K562 (cell line): ENCODE measurements at regions not wholly inside any gene's neighbourhood (a gene's known extent, or its start where the extent isn't known, plus 50 kb on each side); places are given as distances from the start of the nearest gene placed in this dataset.

ENCODE experiments used
- ATAC-seq: fragments of 200-7000 bp; cut with Tn5 transposase; 3 replicates; pipeline ENCODE4 v1.9.1; 2020; ENCODE audit warnings: moderate library complexity
- BruUV-seq: library from RNA; stranded (reverse); fragments of 400-500 nt; replicated peaks from 2 replicates; lab custom pipeline; 2021; lab: Mats Ljungman, UMichigan
- CTCF ChIA-PET: fragments of 300-600 bp; formaldehyde crosslinking; extraction: SDS; loops from one replicate; lab custom pipeline; 2021; ENCODE audit warnings: low intra/inter-chr PET ratio; lab: Yijun Ruan, JAX
- POLR2A ChIA-PET: fragments of 300-600, 350-650 bp; sonication (Branson Sonifier 250); formaldehyde crosslinking; extraction: SDS; loops from one replicate; lab custom pipeline; 2021; ENCODE audit warnings: antibody characterized with exemption, inconsistent platforms; lab: Yijun Ruan, JAX
- DNase-seq, 4 experiments: peaks; one replicate each; pipeline versions ENCODE4 v3.0.0 to v3.0.0-alpha.2; 2011 to 2018; ENCODE audit warnings: low spot score in 3 of 4, mixed read lengths in 3 of 4; ENCODE audit errors: extremely low read depth in 1 of 4
- FAIRE-seq: peaks from 2 replicates; lab custom pipeline; 2011; peaks lifted over from hg19 to GRCh38; lab: Jason Lieb, UNC
- H2AFZ ChIP-seq: 2 replicates; pipeline ENCODE4 v1.6.0; 2011; ENCODE audit warnings: low read depth, low read length, control low read depth, inconsistent platforms
- H3K27ac ChIP-seq: fragments of 200-600 bp; 3 replicates; pipeline ENCODE4 v1.8.0; 2011; ENCODE audit warnings: low read depth, mild to moderate bottlenecking, control low read depth, inconsistent platforms, low read length, moderate library complexity, mixed read lengths; ENCODE audit errors: extremely low read depth
- H3K27me3 ChIP-seq, 2 experiments: fragments of 300-600 bp in 1 of 2; 2 replicates in 1 of 2; 3 replicates in 1 of 2; pipeline versions ENCODE4 v1.6.0 to v1.8.0; 2011; ENCODE audit warnings: inconsistent platforms in 2 of 2, low read length in 2 of 2, mild to moderate bottlenecking in 1 of 2, mixed read lengths in 1 of 2, moderate library complexity in 1 of 2; ENCODE audit not compliant: control insufficient read depth in 2 of 2, insufficient read depth in 2 of 2
- H3K36me3 ChIP-seq: fragments of 300-600 bp; 3 replicates; pipeline ENCODE4 v1.8.0; 2011; ENCODE audit warnings: mild to moderate bottlenecking, low read length, inconsistent platforms; ENCODE audit not compliant: control insufficient read depth, insufficient read depth
- H3K4me1 ChIP-seq, 2 experiments: fragments of 200-600 bp in 1 of 2; replicated peaks in 1 of 2; 2 replicates in 1 of 2; 3 replicates in 1 of 2; pipeline versions ENCODE4 v1.5.1 to v1.8.0; 2011; ENCODE audit warnings: inconsistent platforms in 2 of 2, low read length in 2 of 2, mild to moderate bottlenecking in 1 of 2, mixed read lengths in 1 of 2, moderate library complexity in 1 of 2; ENCODE audit not compliant: control insufficient read depth in 2 of 2, insufficient read depth in 2 of 2
- H3K4me2 ChIP-seq: 2 replicates; pipeline ENCODE4 v1.6.1; 2011; ENCODE audit warnings: low read length, control low read depth, inconsistent platforms, mixed read lengths; ENCODE audit not compliant: insufficient read depth
- H3K4me3 ChIP-seq: fragments of 200-600 bp; sonication (generic), shearing (Covaris generic); 2 replicates; pipeline ENCODE4 v1.5.1; 2016; ENCODE audit warnings: control low read depth, inconsistent platforms
- H3K79me2 ChIP-seq: fragments of 200-600 bp; 3 replicates; pipeline ENCODE4 v1.8.0; 2011; ENCODE audit warnings: low read length, inconsistent platforms; ENCODE audit not compliant: control insufficient read depth, insufficient read depth
- H3K9ac ChIP-seq, 2 experiments: 2 replicates each; pipeline versions ENCODE4 v1.6.0 to v1.6.1; 2011; ENCODE audit warnings: low read depth in 2 of 2, low read length in 2 of 2, control low read depth in 1 of 2, inconsistent platforms in 1 of 2, mild to moderate bottlenecking in 1 of 2, mixed read lengths in 1 of 2; ENCODE audit not compliant: insufficient read depth in 1 of 2
- H3K9me1 ChIP-seq: one replicate; pipeline ENCODE4 v1.6.0; 2011; ENCODE audit warnings: inconsistent platforms, mild to moderate bottlenecking, low read length, moderate library complexity; ENCODE audit not compliant: control insufficient read depth, insufficient read depth
- H3K9me3 ChIP-seq: replicated peaks from 2 replicates; pipeline ENCODE4 v1.5.1; 2011; ENCODE audit warnings: low read depth, low read length, inconsistent platforms; ENCODE audit not compliant: control insufficient read depth, insufficient read depth
- H4K20me1 ChIP-seq: replicated peaks from 2 replicates; pipeline ENCODE4 v1.6.1; 2011; ENCODE audit warnings: low read length, inconsistent platforms, mixed read lengths; ENCODE audit not compliant: control insufficient read depth, insufficient read depth
- CBX3 ChIP-seq, 2 experiments: IDR thresholded peaks; 1 replicate in 1 of 2; 2 replicates in 1 of 2; pipeline ENCODE4 v1.6.1; 2012; ENCODE audit warnings: inconsistent platforms in 2 of 2, low read length in 2 of 2, borderline replicate concordance in 1 of 2, control low read depth in 1 of 2
- DLX4 ChIP-seq: fragments of 250-450 bp; sonication (Bioruptor Pico); IDR thresholded peaks from 2 replicates; pipeline ENCODE4 v1.6.1; 2021; ENCODE audit warnings: mild to moderate bottlenecking
- ERF ChIP-seq: fragments of 450-650 bp; formaldehyde crosslinking; IDR thresholded peaks from 2 replicates; pipeline ENCODE4 v1.4.0; 2020; ENCODE audit warnings: mild to moderate bottlenecking, mixed read lengths
- ID3 ChIP-seq, 2 experiments: fragments of 250-450 bp in 1 of 2; fragments of 450-650 bp in 1 of 2; sonication (Bioruptor Pico) in 1 of 2; IDR thresholded peaks; 2 replicates each; pipeline versions ENCODE4 v1.6.1 to v1.8.0; 2016 to 2021; ENCODE audit warnings: mild to moderate bottlenecking in 2 of 2, moderate library complexity in 2 of 2, missing compliant biosample characterization in 1 of 2, missing genetic modification characterization in 1 of 2
- KDM2B ChIP-seq: fragments of 250-450 bp; sonication (Bioruptor Pico); IDR thresholded peaks from 2 replicates; pipeline ENCODE4 v1.8.0; 2021; ENCODE audit warnings: mild to moderate bottlenecking, moderate library complexity
- STAT5A ChIP-seq: IDR thresholded peaks from 2 replicates; pipeline ENCODE4 v1.6.1; 2012; ENCODE audit warnings: low read length, inconsistent platforms, borderline replicate concordance
- ZNF277 ChIP-seq: fragments of 250-450 bp; sonication (Bioruptor Pico); IDR thresholded peaks from 2 replicates; pipeline ENCODE4 v1.8.0; 2022; ENCODE audit warnings: inconsistent platforms, mild to moderate bottlenecking, moderate library complexity, borderline replicate concordance
- ZNF561 ChIP-seq: fragments of 450-650 bp; formaldehyde crosslinking; conservative IDR thresholded peaks from 2 replicates; pipeline ENCODE4 v1.4.0; 2020; ENCODE audit warnings: mild to moderate bottlenecking, moderate library complexity
- ZNF695 ChIP-seq: fragments of 450-650 bp; formaldehyde crosslinking; IDR thresholded peaks from 2 replicates; pipeline ENCODE4 v1.4.0; 2020; ENCODE audit warnings: mild to moderate bottlenecking, moderate library complexity
- WGBS: fragments of 100-300 bp; shearing (Covaris generic); methylation state at CpG from one replicate; pipeline ENCODE4 v1.1.6; 2016; ENCODE audit warnings: low coverage, mixed read lengths; ENCODE audit not compliant: insufficient coverage; ENCODE audit errors: missing lambda C conversion rate; 5-methylcytosine and 5-hydroxymethylcytosine counted together
- in situ Hi-C: fragments of 300-500 bp; cut with MboI; formaldehyde crosslinking; loops from 4 replicates; pipeline ENCODE4 v1.15.0; 2018; ENCODE audit warnings: inconsistent platforms, mixed read lengths
- intact Hi-C: fragments of 100-400 bp; cut with micrococcal nuclease; formaldehyde crosslinking; loops from 2 replicates; pipeline ENCODE4 v1.14.2; 2022

GRCh38 chr5:103674739-103675138, 112.2 kb upstream of the NUDT12 start:
- ChIA-PET CTCF (no interaction called here), POLR2A (no interaction called here)
- Histone ChIP-seq H3K4me2 (no peak overlapping the region), H3K9ac (no peak overlapping the region), H3K4me3 (no peak overlapping the region), H3K36me3 (no peaks in the 10 kb centered on the region), H3K9me1 (no peaks in the 10 kb centered on the region), H3K4me1 (no peaks in the 10 kb centered on the region), H3K9me3 (no peaks in the 10 kb centered on the region), H3K27ac (no peak overlapping the region), H3K79me2 (no peaks in the 10 kb centered on the region), H4K20me1 (no peaks in the 10 kb centered on the region), H3K27me3 (no peaks in the 10 kb centered on the region), H2AFZ (no peak overlapping the region)
- DNase-seq, result no peak
- no peak for ATAC-seq
- intact Hi-C loops (no loop called here), in situ Hi-C loops (no loop called here)
- 5% methylated on average over 3 of the region's 3 CpGs for WGBS
- no TSS peak for BruUV-seq
- TF ChIP-seq ERF (CRISPR knock-in tag) (no peak), ID3 (CRISPR knock-in tag; IDR thresholded peaks at IDR 0.05) (no peak), ID3 (tag; IDR thresholded peaks at IDR 0.05) (no peak), ZNF695 (CRISPR knock-in tag) (no peak), KDM2B (CRISPR knock-in tag) (no peak), ZNF561 (CRISPR knock-in tag) (no peak), DLX4 (CRISPR knock-in tag) (no peak), STAT5A (no peak), ZNF277 (CRISPR knock-in tag) (no peak), CBX3 (IDR thresholded peaks at IDR 0.05; ENCODE audit: borderline replicate concordance in 1 of 2, low read length in 2 of 2) (no peak)
- FAIRE-seq, result no peak
